GM12878 (cell line): ENCODE measurements at regions not wholly inside any gene's neighbourhood (a gene's known extent, or its start where the extent isn't known, plus 50 kb on each side); places are given as distances from the start of the nearest gene placed in this dataset.

Experiments
- ATAC-seq: fragments of 200-7000 bp; cut with Tn5 transposase; 3 replicates; pipeline ENCODE4 v1.9.1; 2020; ENCODE audit warnings: mild to moderate bottlenecking, moderate library complexity
- BruUV-seq: library from RNA; stranded (reverse); fragments of 400-500 nt; replicated peaks from 2 replicates; lab custom pipeline; 2021; lab: Mats Ljungman, UMichigan
- CTCF ChIA-PET: fragments of 300-600 bp; sonication (Branson Sonifier 250); formaldehyde crosslinking; extraction: SDS; loops from one replicate; lab custom pipeline; 2021; ENCODE audit warnings: inconsistent platforms; lab: Yijun Ruan, JAX
- POLR2A ChIA-PET: fragments of 350-600 bp; formaldehyde crosslinking; extraction: SDS; loops from one replicate; lab custom pipeline; 2021; ENCODE audit warnings: inconsistent platforms; lab: Charles Lee
- RAD21 ChIA-PET: fragments of 300-600 bp; sonication (Branson Sonifier 250); formaldehyde crosslinking; loops from one replicate; lab custom pipeline; 2023; ENCODE audit warnings: antibody characterized with exemption; ENCODE audit not compliant: unreplicated experiment; lab: Charles Lee
- SMC1A ChIA-PET: fragments of 300-600 bp; sonication (Branson Sonifier 250); formaldehyde crosslinking; loops from one replicate; lab custom pipeline; 2023; ENCODE audit not compliant: unreplicated experiment, uncharacterized antibody; lab: Charles Lee
- DNase-seq: peaks from one replicate; pipeline ENCODE4 v3.0.0-alpha.2; 2011; ENCODE audit warnings: low read depth, low spot score
- FAIRE-seq: peaks from 3 replicates; lab custom pipeline; 2011; peaks lifted over from hg19 to GRCh38; lab: Jason Lieb, UNC
- H2AFZ ChIP-seq: 2 replicates; pipeline ENCODE4 v1.6.0; 2011; ENCODE audit warnings: low read depth, low read length, control low read depth; ENCODE audit not compliant: control insufficient read depth
- H3K27ac ChIP-seq: 2 replicates; pipeline ENCODE4 v1.5.1; 2011; ENCODE audit warnings: control low read depth; ENCODE audit not compliant: control insufficient read depth, insufficient read depth
- H3K27me3 ChIP-seq, 2 experiments: replicated peaks in 1 of 2; 2 replicates each; pipeline versions ENCODE4 v1.6.0 to v1.6.1; 2011; ENCODE audit warnings: low read length in 1 of 2; ENCODE audit not compliant: control insufficient read depth in 2 of 2, insufficient read depth in 2 of 2
- H3K36me3 ChIP-seq, 2 experiments: 2 replicates each; pipeline ENCODE4 v1.5.1; 2011; ENCODE audit warnings: low read length in 1 of 2; ENCODE audit not compliant: control insufficient read depth in 2 of 2, insufficient read depth in 2 of 2
- H3K4me1 ChIP-seq: 2 replicates; pipeline ENCODE4 v1.6.1; 2011; ENCODE audit warnings: mild to moderate bottlenecking, low read length, moderate library complexity, mixed read lengths; ENCODE audit not compliant: control insufficient read depth, insufficient read depth
- H3K4me2 ChIP-seq: 2 replicates; pipeline ENCODE4 v1.6.0; 2011; ENCODE audit warnings: control low read depth; ENCODE audit not compliant: control insufficient read depth, insufficient read depth
- H3K4me3 ChIP-seq: fragments of 200-600 bp; sonication (generic); 2 replicates; pipeline ENCODE4 v1.5.1; 2016
- H3K79me2 ChIP-seq: 2 replicates; pipeline ENCODE4 v1.6.0; 2011; ENCODE audit warnings: low read length; ENCODE audit not compliant: control insufficient read depth, insufficient read depth
- H3K9ac ChIP-seq: 2 replicates; pipeline ENCODE4 v1.8.0; 2011; ENCODE audit warnings: low read length, control low read depth, mixed read lengths; ENCODE audit not compliant: control insufficient read depth, insufficient read depth
- H3K9me3 ChIP-seq: replicated peaks from 3 replicates; pipeline ENCODE4 v1.5.1; 2011; ENCODE audit warnings: mild to moderate bottlenecking, low read length; ENCODE audit not compliant: control insufficient read depth, insufficient read depth
- H4K20me1 ChIP-seq: 2 replicates; pipeline ENCODE4 v1.6.0; 2011; ENCODE audit not compliant: control insufficient read depth, insufficient read depth
- NFIC ChIP-seq: IDR thresholded peaks from 2 replicates; pipeline ENCODE4 v1.6.1; 2012; ENCODE audit warnings: low read depth, mild to moderate bottlenecking, inconsistent platforms, low read length, moderate library complexity
- RAD21 ChIP-seq: IDR thresholded peaks from 2 replicates; pipeline ENCODE4 v1.6.1; 2011; ENCODE audit warnings: mild to moderate bottlenecking, low read depth, low read length, moderate library complexity; ENCODE audit not compliant: insufficient read depth
- RCOR1 ChIP-seq: conservative IDR thresholded peaks from 2 replicates; pipeline ENCODE4 v1.6.1; 2012; ENCODE audit warnings: low read depth, low read length, improper control_type of control experiment
- SIX5 ChIP-seq: IDR thresholded peaks from 2 replicates; pipeline ENCODE4 v1.6.1; 2011; ENCODE audit warnings: mild to moderate bottlenecking, low read depth, low read length, moderate library complexity; ENCODE audit not compliant: severe bottlenecking
- SREBF2 ChIP-seq: IDR thresholded peaks from 2 replicates; pipeline ENCODE4 v1.6.1; 2012; ENCODE audit warnings: mild to moderate bottlenecking, low read length
- TAF1 ChIP-seq: IDR thresholded peaks from 2 replicates; pipeline ENCODE4 v1.6.1; 2011; ENCODE audit warnings: mild to moderate bottlenecking, low read depth, low read length, borderline replicate concordance
- TBL1XR1 ChIP-seq: IDR thresholded peaks from 2 replicates; pipeline ENCODE4 v1.6.1; 2012; ENCODE audit warnings: low read depth, low read length, improper control_type of control experiment
- ZNF207 ChIP-seq: fragments of 450-650 bp; IDR thresholded peaks from 2 replicates; pipeline ENCODE4 v1.6.1; 2014; ENCODE audit warnings: antibody characterized with exemption, mild to moderate bottlenecking, borderline replicate concordance
- WGBS: methylation state at CpG from one replicate; pipeline ENCODE4 v1.1.6; 2016; ENCODE audit warnings: low lambda C conversion rate; ENCODE audit not compliant: insufficient replicate concordance, insufficient coverage; ENCODE audit errors: missing lambda C conversion rate; 5-methylcytosine and 5-hydroxymethylcytosine counted together
- in situ Hi-C: fragments of 300-500 bp; cut with MboI; formaldehyde crosslinking; loops from 9 replicates; pipeline ENCODE4 v1.14.3; 2018; ENCODE audit warnings: mixed read lengths
- intact Hi-C: fragments of 100-400 bp; cut with micrococcal nuclease; formaldehyde crosslinking; loops from one replicate; pipeline ENCODE4 v1.14.2; 2022; ENCODE audit not compliant: unreplicated experiment
- TF ChIP-seq, protein P1 (sequence below): fragments of 450-650 bp; IDR thresholded peaks from 2 replicates; pipeline ENCODE4 v1.6.1; 2014; ENCODE audit warnings: mild to moderate bottlenecking
- TF ChIP-seq, protein P2 (sequence below): IDR thresholded peaks from 2 replicates; pipeline ENCODE4 v1.6.1; 2012; ENCODE audit warnings: low read length, inconsistent platforms
- TF ChIP-seq, protein P3 (sequence below): fragments of 450-650 bp; IDR thresholded peaks from 2 replicates; pipeline ENCODE4 v1.6.1; 2017; ENCODE audit warnings: mild to moderate bottlenecking, moderate library complexity
- TF ChIP-seq, protein P4 (sequence below): fragments of 450-650 bp; IDR thresholded peaks from 2 replicates; pipeline ENCODE4 v1.6.1; 2018; ENCODE audit warnings: mild to moderate bottlenecking, low read depth, moderate library complexity; ENCODE audit not compliant: partially characterized antibody

DNA sequence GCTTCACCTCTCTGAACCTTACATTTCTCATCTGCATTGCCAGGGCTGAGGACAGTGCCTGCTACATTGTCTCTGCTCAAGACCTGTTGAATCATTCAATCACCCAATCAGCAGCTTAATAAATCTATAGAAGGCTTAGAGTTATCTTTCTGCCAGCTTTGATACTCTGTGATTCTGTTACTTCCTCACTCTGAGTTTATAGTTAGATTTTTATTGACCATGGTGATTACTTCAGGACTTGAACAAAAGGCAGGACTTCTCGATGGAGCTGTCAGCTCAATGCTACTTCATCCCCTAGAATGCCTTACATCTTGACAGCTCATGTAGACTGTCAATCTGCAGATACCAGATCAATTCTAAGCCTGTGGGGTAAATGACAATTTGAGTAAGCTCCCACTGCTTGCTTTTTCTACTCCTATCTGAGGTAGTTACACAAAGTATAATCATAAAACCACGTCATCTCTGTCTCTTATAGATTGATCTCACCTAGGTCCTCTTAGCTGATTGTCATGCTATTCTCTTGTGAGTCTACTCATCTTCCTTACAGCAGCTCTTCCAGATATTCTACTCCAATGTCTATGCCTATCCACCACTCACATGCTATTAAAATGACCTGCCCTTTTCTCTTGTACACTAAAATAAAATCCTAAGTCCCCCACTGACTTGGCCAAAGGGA lies 318.3 kb upstream of the CA10 start:
- Histone ChIP-seq H4K20me1 (no peaks in the 10 kb centered on the region), H3K36me3 (no peaks in the 10 kb centered on the region), H3K4me3 (no peak overlapping the region), H3K4me1 (no peaks in the 10 kb centered on the region), H3K27me3 (no peaks in the 10 kb centered on the region), H2AFZ (no peak overlapping the region), H3K27ac (no peak overlapping the region), H3K4me2 (no peak overlapping the region), H3K9ac (no peak overlapping the region), H3K79me2 (no peaks in the 10 kb centered on the region), H3K9me3 (no peaks in the 10 kb centered on the region)
- 3% methylated on average over 2 of the region's 2 CpGs for WGBS
- no peak for ATAC-seq
- intact Hi-C loops, result no loop called here
- SMC1A ChIA-PET, result no interaction called here
- no peak for DNase-seq
- CTCF ChIA-PET, result no interaction called here
- in situ Hi-C loops, result no loop called here
- FAIRE-seq, result no peak
- RAD21 ChIA-PET, result no interaction called here
- no TSS peak for BruUV-seq
- POLR2A ChIA-PET, result no interaction called here
- TF ChIP-seq, protein P1, sequence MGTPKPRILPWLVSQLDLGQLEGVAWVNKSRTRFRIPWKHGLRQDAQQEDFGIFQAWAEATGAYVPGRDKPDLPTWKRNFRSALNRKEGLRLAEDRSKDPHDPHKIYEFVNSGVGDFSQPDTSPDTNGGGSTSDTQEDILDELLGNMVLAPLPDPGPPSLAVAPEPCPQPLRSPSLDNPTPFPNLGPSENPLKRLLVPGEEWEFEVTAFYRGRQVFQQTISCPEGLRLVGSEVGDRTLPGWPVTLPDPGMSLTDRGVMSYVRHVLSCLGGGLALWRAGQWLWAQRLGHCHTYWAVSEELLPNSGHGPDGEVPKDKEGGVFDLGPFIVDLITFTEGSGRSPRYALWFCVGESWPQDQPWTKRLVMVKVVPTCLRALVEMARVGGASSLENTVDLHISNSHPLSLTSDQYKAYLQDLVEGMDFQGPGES, result no peak
- TF ChIP-seq SREBF2 (no peak), TAF1 (no peak), SIX5 (no peak), TBL1XR1 (no peak), NFIC (no peak), RCOR1 (no peak), ZNF207 (no peak), RAD21 (no peak)
- TF ChIP-seq, protein P2, sequence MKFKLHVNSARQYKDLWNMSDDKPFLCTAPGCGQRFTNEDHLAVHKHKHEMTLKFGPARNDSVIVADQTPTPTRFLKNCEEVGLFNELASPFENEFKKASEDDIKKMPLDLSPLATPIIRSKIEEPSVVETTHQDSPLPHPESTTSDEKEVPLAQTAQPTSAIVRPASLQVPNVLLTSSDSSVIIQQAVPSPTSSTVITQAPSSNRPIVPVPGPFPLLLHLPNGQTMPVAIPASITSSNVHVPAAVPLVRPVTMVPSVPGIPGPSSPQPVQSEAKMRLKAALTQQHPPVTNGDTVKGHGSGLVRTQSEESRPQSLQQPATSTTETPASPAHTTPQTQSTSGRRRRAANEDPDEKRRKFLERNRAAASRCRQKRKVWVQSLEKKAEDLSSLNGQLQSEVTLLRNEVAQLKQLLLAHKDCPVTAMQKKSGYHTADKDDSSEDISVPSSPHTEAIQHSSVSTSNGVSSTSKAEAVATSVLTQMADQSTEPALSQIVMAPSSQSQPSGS, result no peak
- TF ChIP-seq, protein P3, sequence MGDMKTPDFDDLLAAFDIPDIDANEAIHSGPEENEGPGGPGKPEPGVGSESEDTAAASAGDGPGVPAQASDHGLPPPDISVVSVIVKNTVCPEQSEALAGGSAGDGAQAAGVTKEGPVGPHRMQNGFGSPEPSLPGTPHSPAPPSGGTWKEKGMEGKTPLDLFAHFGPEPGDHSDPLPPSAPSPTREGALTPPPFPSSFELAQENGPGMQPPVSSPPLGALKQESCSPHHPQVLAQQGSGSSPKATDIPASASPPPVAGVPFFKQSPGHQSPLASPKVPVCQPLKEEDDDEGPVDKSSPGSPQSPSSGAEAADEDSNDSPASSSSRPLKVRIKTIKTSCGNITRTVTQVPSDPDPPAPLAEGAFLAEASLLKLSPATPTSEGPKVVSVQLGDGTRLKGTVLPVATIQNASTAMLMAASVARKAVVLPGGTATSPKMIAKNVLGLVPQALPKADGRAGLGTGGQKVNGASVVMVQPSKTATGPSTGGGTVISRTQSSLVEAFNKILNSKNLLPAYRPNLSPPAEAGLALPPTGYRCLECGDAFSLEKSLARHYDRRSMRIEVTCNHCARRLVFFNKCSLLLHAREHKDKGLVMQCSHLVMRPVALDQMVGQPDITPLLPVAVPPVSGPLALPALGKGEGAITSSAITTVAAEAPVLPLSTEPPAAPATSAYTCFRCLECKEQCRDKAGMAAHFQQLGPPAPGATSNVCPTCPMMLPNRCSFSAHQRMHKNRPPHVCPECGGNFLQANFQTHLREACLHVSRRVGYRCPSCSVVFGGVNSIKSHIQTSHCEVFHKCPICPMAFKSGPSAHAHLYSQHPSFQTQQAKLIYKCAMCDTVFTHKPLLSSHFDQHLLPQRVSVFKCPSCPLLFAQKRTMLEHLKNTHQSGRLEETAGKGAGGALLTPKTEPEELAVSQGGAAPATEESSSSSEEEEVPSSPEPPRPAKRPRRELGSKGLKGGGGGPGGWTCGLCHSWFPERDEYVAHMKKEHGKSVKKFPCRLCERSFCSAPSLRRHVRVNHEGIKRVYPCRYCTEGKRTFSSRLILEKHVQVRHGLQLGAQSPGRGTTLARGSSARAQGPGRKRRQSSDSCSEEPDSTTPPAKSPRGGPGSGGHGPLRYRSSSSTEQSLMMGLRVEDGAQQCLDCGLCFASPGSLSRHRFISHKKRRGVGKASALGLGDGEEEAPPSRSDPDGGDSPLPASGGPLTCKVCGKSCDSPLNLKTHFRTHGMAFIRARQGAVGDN, result no peak
- TF ChIP-seq, protein P4, sequence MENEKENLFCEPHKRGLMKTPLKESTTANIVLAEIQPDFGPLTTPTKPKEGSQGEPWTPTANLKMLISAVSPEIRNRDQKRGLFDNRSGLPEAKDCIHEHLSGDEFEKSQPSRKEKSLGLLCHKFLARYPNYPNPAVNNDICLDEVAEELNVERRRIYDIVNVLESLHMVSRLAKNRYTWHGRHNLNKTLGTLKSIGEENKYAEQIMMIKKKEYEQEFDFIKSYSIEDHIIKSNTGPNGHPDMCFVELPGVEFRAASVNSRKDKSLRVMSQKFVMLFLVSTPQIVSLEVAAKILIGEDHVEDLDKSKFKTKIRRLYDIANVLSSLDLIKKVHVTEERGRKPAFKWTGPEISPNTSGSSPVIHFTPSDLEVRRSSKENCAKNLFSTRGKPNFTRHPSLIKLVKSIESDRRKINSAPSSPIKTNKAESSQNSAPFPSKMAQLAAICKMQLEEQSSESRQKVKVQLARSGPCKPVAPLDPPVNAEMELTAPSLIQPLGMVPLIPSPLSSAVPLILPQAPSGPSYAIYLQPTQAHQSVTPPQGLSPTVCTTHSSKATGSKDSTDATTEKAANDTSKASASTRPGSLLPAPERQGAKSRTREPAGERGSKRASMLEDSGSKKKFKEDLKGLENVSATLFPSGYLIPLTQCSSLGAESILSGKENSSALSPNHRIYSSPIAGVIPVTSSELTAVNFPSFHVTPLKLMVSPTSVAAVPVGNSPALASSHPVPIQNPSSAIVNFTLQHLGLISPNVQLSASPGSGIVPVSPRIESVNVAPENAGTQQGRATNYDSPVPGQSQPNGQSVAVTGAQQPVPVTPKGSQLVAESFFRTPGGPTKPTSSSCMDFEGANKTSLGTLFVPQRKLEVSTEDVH, result no peak
